HepG2 (cell line): ENCODE measurements at regions not wholly inside any gene's neighbourhood (a gene's known extent, or its start where the extent isn't known, plus 50 kb on each side); places are given as distances from the start of the nearest gene placed in this dataset.

Experiments used
- ATAC-seq: fragments of 200-7000 bp; cut with Tn5 transposase; 3 replicates; pipeline ENCODE4 v1.9.1; 2020; ENCODE audit warnings: mild to moderate bottlenecking, moderate library complexity
- BruUV-seq: library from RNA; stranded (reverse); fragments of 400-500 nt; replicated peaks from 2 replicates; lab custom pipeline; 2021; lab: Mats Ljungman, UMichigan
- CTCF ChIA-PET: fragments of 300-600 bp; formaldehyde crosslinking; extraction: SDS; loops from one replicate; lab custom pipeline; 2021; ENCODE audit warnings: low total read pairs, inconsistent platforms, low intra/inter-chr PET ratio; lab: Yijun Ruan, JAX
- POLR2A ChIA-PET: fragments of 350-600 bp; sonication (Branson Sonifier 250); formaldehyde crosslinking; loops from one replicate; lab custom pipeline; 2020; ENCODE audit warnings: antibody characterized with exemption, inconsistent platforms; lab: Yijun Ruan, JAX
- DNase-seq: peaks from one replicate; pipeline ENCODE4 v3.0.0-alpha.2; 2015; ENCODE audit warnings: low spot score
- FAIRE-seq: peaks from 3 replicates; lab custom pipeline; 2011; peaks lifted over from hg19 to GRCh38; lab: Jason Lieb, UNC
- H2AFZ ChIP-seq: one replicate; pipeline ENCODE4 v1.6.1; 2011; ENCODE audit warnings: low read length, inconsistent platforms
- H3K27ac ChIP-seq: fragments of 300-600 bp; 3 replicates; pipeline ENCODE4 v1.8.0; 2011; ENCODE audit warnings: mixed run types, mild to moderate bottlenecking, mixed read lengths, low read length, inconsistent platforms; ENCODE audit not compliant: insufficient read depth; ENCODE audit errors: extremely low read length
- H3K27me3 ChIP-seq, 2 experiments: fragments of 200-600 bp in 1 of 2; 2 replicates in 1 of 2; 3 replicates in 1 of 2; pipeline versions ENCODE4 v1.6.0 to v1.8.0; 2011; ENCODE audit warnings: low read length in 2 of 2, mild to moderate bottlenecking in 2 of 2, moderate library complexity in 2 of 2, inconsistent platforms in 1 of 2; ENCODE audit not compliant: insufficient read depth in 2 of 2, control insufficient read depth in 1 of 2
- H3K36me3 ChIP-seq, 2 experiments: fragments of 200-600 bp in 1 of 2; replicated peaks in 1 of 2; 2 replicates in 1 of 2; 3 replicates in 1 of 2; pipeline versions ENCODE4 v1.5.1 to v1.8.0; 2011; ENCODE audit warnings: low read length in 2 of 2, inconsistent platforms in 1 of 2; ENCODE audit not compliant: insufficient read depth in 2 of 2, control insufficient read depth in 1 of 2
- H3K4me1 ChIP-seq: 2 replicates; pipeline ENCODE4 v1.5.1; 2012; ENCODE audit warnings: low read length, inconsistent platforms; ENCODE audit not compliant: insufficient read depth
- H3K4me2 ChIP-seq: 2 replicates; pipeline ENCODE4 v1.6.0; 2011; ENCODE audit warnings: low read depth, low read length, inconsistent platforms
- H3K4me3 ChIP-seq, 3 experiments: fragments of 200-600 bp in 1 of 3; sonication (generic), shearing (Covaris generic) in 1 of 3; replicated peaks in 1 of 3; 2 replicates each; pipeline ENCODE4 v1.5.1; 2011 to 2016; ENCODE audit warnings: low read length in 3 of 3, inconsistent platforms in 2 of 3, low read depth in 2 of 3, mild to moderate bottlenecking in 2 of 3, control low read depth in 1 of 3, mixed read lengths in 1 of 3; ENCODE audit not compliant: insufficient read depth in 1 of 3
- H3K79me2 ChIP-seq: one replicate; pipeline ENCODE4 v1.6.1; 2011; ENCODE audit warnings: low read length, inconsistent platforms; ENCODE audit not compliant: insufficient read depth
- H3K9ac ChIP-seq: 2 replicates; pipeline ENCODE4 v1.6.0; 2011; ENCODE audit warnings: mild to moderate bottlenecking, low read depth, low read length, inconsistent platforms; ENCODE audit not compliant: insufficient read depth
- H3K9me3 ChIP-seq: 2 replicates; pipeline ENCODE4 v1.5.1; 2012; ENCODE audit warnings: mild to moderate bottlenecking, low read length
- H4K20me1 ChIP-seq: 2 replicates; pipeline ENCODE4 v1.6.0; 2011; ENCODE audit warnings: inconsistent platforms, mild to moderate bottlenecking, low read length, moderate library complexity; ENCODE audit not compliant: insufficient read depth
- AHR ChIP-seq: IDR thresholded peaks from 2 replicates; pipeline ENCODE4 v1.6.1; 2018; ENCODE audit warnings: missing genetic modification reagents, missing compliant biosample characterization
- BRD4 ChIP-seq: sonication (generic); formaldehyde crosslinking; IDR thresholded peaks from 2 replicates; pipeline ENCODE4 v1.4.0; 2020; ENCODE audit warnings: missing genetic modification reagents
- DZIP1 ChIP-seq: sonication (generic); formaldehyde crosslinking; IDR thresholded peaks from 2 replicates; pipeline ENCODE4 v1.5.0; 2020; ENCODE audit warnings: mild to moderate bottlenecking, missing genetic modification reagents
- FOSL1 ChIP-seq: sonication (generic); formaldehyde crosslinking; IDR thresholded peaks from 2 replicates; pipeline ENCODE4 v1.9.0; 2021; ENCODE audit warnings: missing genetic modification reagents, borderline replicate concordance
- KDM1A ChIP-seq: IDR thresholded peaks from 2 replicates; pipeline ENCODE4 v1.6.1; 2016; ENCODE audit warnings: missing compliant biosample characterization
- MIER3 ChIP-seq: IDR thresholded peaks from 2 replicates; pipeline ENCODE4 v1.6.1; 2016; ENCODE audit warnings: missing compliant biosample characterization, borderline replicate concordance
- MLLT10 ChIP-seq: sonication (generic); formaldehyde crosslinking; IDR thresholded peaks from 2 replicates; pipeline ENCODE4 v1.4.0; 2020; ENCODE audit warnings: missing genetic modification reagents
- NFKB2 ChIP-seq: sonication (generic); formaldehyde crosslinking; IDR thresholded peaks from 2 replicates; pipeline ENCODE4 v1.4.0; 2020; ENCODE audit warnings: missing genetic modification reagents, borderline replicate concordance
- RFX3 ChIP-seq: IDR thresholded peaks from 2 replicates; pipeline ENCODE4 v1.6.1; 2016; ENCODE audit warnings: missing biosample characterization, missing genetic modification reagents
- SIX1 ChIP-seq: sonication (generic); formaldehyde crosslinking; IDR thresholded peaks from 2 replicates; pipeline ENCODE4 v1.4.0; 2020; ENCODE audit warnings: missing genetic modification reagents, borderline replicate concordance
- ZFP36L2 ChIP-seq: sonication (generic); formaldehyde crosslinking; IDR thresholded peaks from 2 replicates; pipeline ENCODE4 v1.4.0; 2020; ENCODE audit warnings: missing genetic modification reagents
- ZNF207 ChIP-seq: fragments of 450-650 bp; IDR thresholded peaks from 2 replicates; pipeline ENCODE4 v1.6.1; 2016; ENCODE audit warnings: antibody characterized with exemption, borderline replicate concordance
- ZNF343 ChIP-seq: sonication (generic); formaldehyde crosslinking; IDR thresholded peaks from 2 replicates; pipeline ENCODE4 v1.4.0; 2020; ENCODE audit warnings: mild to moderate bottlenecking, missing genetic modification reagents
- ZNF432 ChIP-seq: sonication (generic); formaldehyde crosslinking; IDR thresholded peaks from 2 replicates; pipeline ENCODE4 v1.5.0; 2020; ENCODE audit warnings: missing genetic modification reagents, mild to moderate bottlenecking, borderline replicate concordance
- ZNF484 ChIP-seq: sonication (generic); formaldehyde crosslinking; IDR thresholded peaks from 2 replicates; pipeline ENCODE4 v1.5.1; 2020; ENCODE audit warnings: mild to moderate bottlenecking, low read depth, missing genetic modification reagents, borderline replicate concordance
- ZNF562 ChIP-seq: sonication (generic); formaldehyde crosslinking; IDR thresholded peaks from 2 replicates; pipeline ENCODE4 v1.8.0; 2022; ENCODE audit warnings: missing genetic modification reagents, borderline replicate concordance
- ZNF564 ChIP-seq: sonication (generic); formaldehyde crosslinking; IDR thresholded peaks from 2 replicates; pipeline ENCODE4 v1.8.1; 2023; ENCODE audit warnings: mild to moderate bottlenecking, missing genetic modification reagents
- ZNF576 ChIP-seq: sonication (generic); formaldehyde crosslinking; IDR thresholded peaks from 2 replicates; pipeline ENCODE4 v1.4.0; 2020; ENCODE audit warnings: mild to moderate bottlenecking, missing genetic modification reagents
- ZNF770 ChIP-seq: sonication (generic); formaldehyde crosslinking; IDR thresholded peaks from 2 replicates; pipeline ENCODE4 v1.5.0; 2020; ENCODE audit warnings: mild to moderate bottlenecking, missing genetic modification reagents
- ZNF792 ChIP-seq: IDR thresholded peaks from 2 replicates; pipeline ENCODE4 v1.6.1; 2016
- ZNF878 ChIP-seq: sonication (generic); formaldehyde crosslinking; IDR thresholded peaks from 2 replicates; pipeline ENCODE4 v1.8.1; 2023; ENCODE audit warnings: mild to moderate bottlenecking, missing genetic modification reagents, moderate library complexity
- ZNF879 ChIP-seq: sonication (generic); formaldehyde crosslinking; IDR thresholded peaks from 2 replicates; pipeline ENCODE4 v1.8.1; 2023; ENCODE audit warnings: missing genetic modification reagents
- ZSCAN30 ChIP-seq: sonication (generic); formaldehyde crosslinking; IDR thresholded peaks from 2 replicates; pipeline ENCODE4 v1.5.0; 2020; ENCODE audit warnings: mild to moderate bottlenecking, missing genetic modification reagents
- WGBS: methylation state at CpG from one replicate; pipeline ENCODE4 v1.1.6; 2017; ENCODE audit warnings: low lambda C conversion rate; 5-methylcytosine and 5-hydroxymethylcytosine counted together
- in situ Hi-C: cut with HindIII; loops from 2 replicates; pipeline ENCODE4 v1.10.0; 2017; ENCODE audit warnings: low pct_unique_long_range_greater_than_20kb; ENCODE audit not compliant: extremely low pct_ligation_motif_present
- intact Hi-C: fragments of 100-400 bp; cut with micrococcal nuclease; formaldehyde crosslinking; loops from one replicate; pipeline ENCODE4 v1.10.0; 2022; ENCODE audit not compliant: unreplicated experiment

GRCh38 chr7:131972251-131972650 is 415.8 kb upstream of the PODXL start (continued):
- TF ChIP-seq DZIP1 (CRISPR knock-in tag) = no peak
- TF ChIP-seq ZNF576 (CRISPR knock-in tag) = no peak
- no peak for TF ChIP-seq ZNF770 (CRISPR knock-in tag)
- TF ChIP-seq ZNF562 = no peak
- no peak for TF ChIP-seq ZNF564 (CRISPR knock-in tag)
- no peak for TF ChIP-seq ZNF484 (CRISPR knock-in tag)

GRCh38 chr7:131970602-131971001 is 414.2 kb upstream of the PODXL start:
- FAIRE-seq (no peak), ATAC-seq (no peak), DNase-seq (no peak)
- in situ Hi-C loops = no loop called here
- H3K4me1 ChIP-seq = no peaks in the 10 kb centered on the region
- H3K27me3 ChIP-seq = no peaks in the 10 kb centered on the region
- H3K9me3 ChIP-seq = no peaks in the 10 kb centered on the region
- ChIA-PET POLR2A (no interaction called here), CTCF (no interaction called here)
- intact Hi-C loops = no loop called here
- H2AFZ ChIP-seq = no peak overlapping the region
- 24% methylated on average over 4 of the region's 4 CpGs for WGBS
- TF ChIP-seq BRD4 (CRISPR knock-in tag) (no peak), ZNF343 (CRISPR knock-in tag) (no peak), KDM1A (CRISPR knock-in tag) (no peak), AHR (CRISPR knock-in tag) (no peak), NFKB2 (CRISPR knock-in tag) (no peak), ZNF207 (no peak), ZNF879 (CRISPR knock-in tag) (no peak), MLLT10 (CRISPR knock-in tag) (no peak), ZSCAN30 (CRISPR knock-in tag) (no peak), ZFP36L2 (no peak), ZNF432 (CRISPR knock-in tag) (no peak), FOSL1 (no peak), SIX1 (CRISPR knock-in tag) (no peak), ZNF792 (CRISPR knock-in tag) (no peak), ZNF878 (no peak), RFX3 (CRISPR knock-in tag) (no peak), MIER3 (CRISPR knock-in tag) (no peak)
- no peaks in the 10 kb centered on the region for H3K79me2 ChIP-seq
- no peak overlapping the region for H3K9ac ChIP-seq
- H3K27ac ChIP-seq = no peak overlapping the region
- H3K36me3 ChIP-seq = no peaks in the 10 kb centered on the region
- no peaks in the 10 kb centered on the region for H4K20me1 ChIP-seq
- H3K4me2 ChIP-seq = no peak overlapping the region
- no TSS peak for BruUV-seq
- H3K4me3 ChIP-seq = no peak overlapping the region
